Body of pancreas (tissue), 4 donors: ENCODE measurements at regions not wholly inside any gene's neighbourhood (a gene's known extent, or its start where the extent isn't known, plus 50 kb on each side); places are given as distances from the start of the nearest gene placed in this dataset.

Source experiments
- ATAC-seq: fragments of 150-250 bp; one replicate; pipeline ENCODE4 v1.9.1; 2016
- DNase-seq, 4 donors: peaks; one replicate each; pipeline ENCODE4 v3.0.0-alpha.2; 2019
- H3K27ac ChIP-seq, 4 donors: fragments of 200-600 bp; sonication (generic); 1 replicate in 3 of 4; 2 replicates in 1 of 4; pipeline versions ENCODE4 v1.5.1 to v1.6.1; 2016 to 2019; ENCODE audit warnings: mild to moderate bottlenecking in 1 of 4, mixed read lengths in 1 of 4, moderate library complexity in 1 of 4
- H3K27me3 ChIP-seq, 2 donors: fragments of 200-600 bp; sonication (generic); one replicate each; pipeline ENCODE4 v1.6.0; 2016; ENCODE audit warnings: mild to moderate bottlenecking in 1 of 2
- H3K36me3 ChIP-seq, 2 donors: fragments of 200-600 bp; sonication (generic); replicated peaks in 1 of 2; 2 replicates each; pipeline ENCODE4 v1.5.1; 2016; ENCODE audit warnings: low read depth in 2 of 2; ENCODE audit not compliant: insufficient read depth in 1 of 2
- H3K4me1 ChIP-seq: fragments of 200-600 bp; sonication (generic); one replicate; pipeline ENCODE4 v1.6.0; 2016
- H3K4me3 ChIP-seq, 2 donors: fragments of 200-600 bp; sonication (generic); 1 replicate in 1 of 2; 2 replicates in 1 of 2; pipeline ENCODE4 v1.5.1; 2016 to 2019
- H3K9me3 ChIP-seq, 3 donors: fragments of 200-600 bp; sonication (generic); 1 replicate in 2 of 3; 2 replicates in 1 of 3; pipeline ENCODE4 v1.5.1; 2016
- CTCF ChIP-seq, 7 experiments: fragments of 450-650 bp in 4 of 7; fragments of 200-600 bp in 3 of 7; sonication (generic) in 3 of 7; IDR thresholded peaks; one replicate each; pipeline ENCODE4 v1.5.1; 2016 to 2019; ENCODE audit warnings: antibody characterized with exemption in 7 of 7
- POLR2A ChIP-seq, 3 donors: fragments of 450-650 bp; IDR thresholded peaks; one replicate each; pipeline ENCODE4 v1.6.1; 2016; ENCODE audit warnings: antibody characterized with exemption in 3 of 3, mild to moderate bottlenecking in 2 of 3
- WGBS, 2 donors: methylation state at CpG; one replicate each; pipeline ENCODE4 v1.1.5; 2017; 5-methylcytosine and 5-hydroxymethylcytosine counted together
- intact Hi-C: fragments of 100-400 bp; cut with DNase I; formaldehyde crosslinking; loops from one replicate; pipeline ENCODE4 v1.15.1; 2023

DNA sequence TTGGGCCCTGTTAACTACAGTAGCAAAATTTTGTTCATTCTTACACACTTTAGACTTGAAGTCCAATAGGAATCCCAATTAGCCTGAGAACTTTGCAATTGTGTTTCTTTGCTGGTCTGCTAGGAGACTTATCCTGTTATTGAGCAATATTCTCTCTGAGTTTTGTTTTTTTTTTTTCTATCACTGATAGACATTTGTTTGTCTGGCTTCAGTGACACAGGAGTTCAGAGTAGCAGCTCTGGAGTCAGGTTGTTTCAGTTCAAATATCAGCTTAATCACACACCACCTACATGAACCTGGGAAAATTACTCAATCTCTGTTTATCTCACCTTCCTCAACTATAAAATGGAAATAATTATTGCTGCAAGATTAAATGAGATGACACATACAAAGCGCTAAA, 360.2 kb upstream of the POU3F3 start:
- Histone ChIP-seq H3K4me3 (no peak overlapping the region), H3K9me3 (no peaks in the 10 kb centered on the region), H3K36me3 (no peaks in the 10 kb centered on the region), H3K4me1 (no peaks in the 10 kb centered on the region), H3K27ac (no peak overlapping the region), H3K27me3 (no peaks in the 10 kb centered on the region)
- no peak for ATAC-seq
- no peak for TF ChIP-seq POLR2A (IDR thresholded peaks at IDR 0.05)
- TF ChIP-seq CTCF (IDR thresholded peaks at IDR 0.05) = no peak
- intact Hi-C loops = no loop called here
- DNase-seq = no peak
- WGBS, 2 donors = 0 to 93% methylated on average over 1 of the region's 1 CpG

DNA sequence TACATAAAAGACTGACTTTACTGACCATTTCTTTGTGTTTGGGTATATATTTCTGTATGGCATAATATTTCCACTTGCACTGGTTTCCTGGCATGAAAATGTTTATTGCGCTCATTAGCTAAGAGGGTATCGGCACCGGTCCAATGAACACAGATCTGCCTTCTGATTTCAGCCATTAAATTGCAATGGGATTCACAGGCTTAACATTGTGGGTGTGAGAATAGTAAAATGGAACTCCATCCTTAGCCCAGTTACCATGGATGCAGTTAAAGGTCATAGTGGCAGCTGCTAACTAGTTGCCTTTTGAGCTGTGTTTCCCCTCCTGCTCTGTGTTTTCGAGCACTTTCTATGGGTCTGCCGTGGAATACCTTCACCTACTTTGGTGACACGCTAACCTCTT, 352.6 kb upstream of the POU3F3 start:
- TF ChIP-seq CTCF (IDR thresholded peaks at IDR 0.05) (no peak), POLR2A (IDR thresholded peaks at IDR 0.05) (no peak)
- H3K27me3 ChIP-seq = no peaks in the 10 kb centered on the region
- WGBS, 2 donors = 82 to 86% methylated on average over 6 of the region's 6 CpGs
- intact Hi-C loops = no loop called here
- H3K4me1 ChIP-seq = no peaks in the 10 kb centered on the region
- no peak overlapping the region for H3K4me3 ChIP-seq
- DNase-seq = no peak
- no peak overlapping the region for H3K27ac ChIP-seq
- ATAC-seq = no peak
- H3K36me3 ChIP-seq = no peaks in the 10 kb centered on the region
- H3K9me3 ChIP-seq = no peaks in the 10 kb centered on the region

- Histone ChIP-seq H3K4me1 (no peaks in the 10 kb centered on the region), H3K9me3 (no peaks in the 10 kb centered on the region), H3K4me3 (no peak overlapping the region), H3K27me3 (no peaks in the 10 kb centered on the region), H3K36me3 (no peaks in the 10 kb centered on the region), H3K27ac (no peak overlapping the region)
- DNase-seq (no peak), ATAC-seq (no peak)
- TF ChIP-seq POLR2A (IDR thresholded peaks at IDR 0.05) = no peak
- TF ChIP-seq CTCF (IDR thresholded peaks at IDR 0.05) = no peak
- intact Hi-C loops = no loop called here
- WGBS, 2 donors = 81 to 84% methylated on average over 14 of the region's 14 CpGs
Measured at GRCh38 chr2:104501929-104502328, 352.0 kb upstream of the POU3F3 start.

DNA sequence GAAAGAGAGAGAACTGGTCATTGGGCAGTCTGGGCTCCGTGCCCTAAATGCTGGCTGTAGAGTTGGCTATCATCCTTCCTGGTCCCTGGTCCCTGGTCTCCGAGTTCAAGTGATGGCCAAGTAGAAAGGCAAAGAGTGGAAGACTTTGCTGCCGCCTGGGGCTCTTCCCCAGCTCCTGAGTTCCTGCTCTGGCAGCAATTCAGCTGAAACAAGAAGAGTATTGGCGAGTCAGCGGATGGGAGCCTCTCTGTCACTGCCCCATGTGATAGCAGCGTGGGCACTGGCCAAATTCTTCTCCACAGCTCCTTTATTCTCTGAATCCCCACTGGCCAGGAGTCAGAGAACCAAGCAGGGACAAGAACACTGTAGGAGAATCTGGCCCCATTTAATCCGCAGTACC, 351.0 kb upstream of the POU3F3 start:
- intact Hi-C loops = no loop called here
- Histone ChIP-seq H3K4me1 (no peaks in the 10 kb centered on the region), H3K9me3 (no peaks in the 10 kb centered on the region), H3K27me3 (no peaks in the 10 kb centered on the region), H3K27ac (no peak overlapping the region), H3K36me3 (no peaks in the 10 kb centered on the region), H3K4me3 (no peak overlapping the region)
- ATAC-seq = no peak
- WGBS, 2 donors = 60 to 61% methylated on average over 6 to 7 of the region's 7 CpGs
- DNase-seq = no peak
- TF ChIP-seq POLR2A (IDR thresholded peaks at IDR 0.05) = no peak
- TF ChIP-seq CTCF (IDR thresholded peaks at IDR 0.05) = no peak

GRCh38 chr2:104504331-104505073, 349.4 kb upstream of the POU3F3 start:
- intact Hi-C loops = no loop called here

More at GRCh38 chr2:104504331-104505073, 349.4 kb upstream of the POU3F3 start:
- ATAC-seq (no peak), DNase-seq (no peak)
- H3K27ac ChIP-seq = no peak overlapping the region
- WGBS, 2 donors = 9 to 21% methylated on average over 8 of the region's 8 CpGs
- H3K4me3 ChIP-seq = no peak overlapping the region
- TF ChIP-seq CTCF (IDR thresholded peaks at IDR 0.05) (no peak), POLR2A (IDR thresholded peaks at IDR 0.05) (no peak)
- H3K9me3 ChIP-seq = no peaks in the 10 kb centered on the region
- H3K27me3 ChIP-seq = no peaks in the 10 kb centered on the region
- no peaks in the 10 kb centered on the region for H3K36me3 ChIP-seq
- no peaks in the 10 kb centered on the region for H3K4me1 ChIP-seq
